ENCODE measurements at regions not wholly inside any gene's neighbourhood (a gene's known extent, or its start where the extent isn't known, plus 50 kb on each side); places are given as distances from the start of the nearest gene placed in this dataset.

GRCh38 chr12:107388263-107388662, 294.9 kb upstream of the CRY1 start:
- ChIA-PET CTCF (ENCODE audit: low intra/inter-chr PET ratio, low total read pairs) (no interaction called here), POLR2A (no interaction called here)
- 56% methylated on average over 1 of the region's 1 CpG for WGBS (ENCODE audit: low lambda C conversion rate)
- Histone ChIP-seq H3K4me1 (ENCODE audit: insufficient read depth, low read length) (peaks cover 21% of the 10 kb centered on the region), H3K4me2 (ENCODE audit: low read depth, low read length) (no peak overlapping the region), H3K27ac (ENCODE audit: extremely low read length, insufficient read depth, low read length) (no peak overlapping the region), H3K79me2 (ENCODE audit: insufficient read depth, low read length) (no peaks in the 10 kb centered on the region), H3K27me3 (ENCODE audit: control insufficient read depth in 1 of 2, insufficient read depth in 2 of 2, low read length in 2 of 2) (no peaks in the 10 kb centered on the region), H2AFZ (ENCODE audit: low read length) (no peak overlapping the region), H3K9me3 (ENCODE audit: low read length) (peaks cover 10% of the 10 kb centered on the region; the same call in 1 of the 2 replicates), H3K36me3 (replicated peaks in 1 of 2; ENCODE audit: control insufficient read depth in 1 of 2, insufficient read depth in 2 of 2, low read length in 2 of 2) (no peaks in the 10 kb centered on the region), H3K4me3 (replicated peaks in 1 of 3; ENCODE audit: insufficient read depth in 1 of 3, low read depth in 2 of 3, low read length in 3 of 3) (no peak overlapping the region), H4K20me1 (ENCODE audit: insufficient read depth, low read length) (no peaks in the 10 kb centered on the region), H3K9ac (ENCODE audit: insufficient read depth, low read depth, low read length) (no peak overlapping the region)
- no peak for ATAC-seq
- in situ Hi-C loops (cut with HindIII; ENCODE audit: extremely low pct_ligation_motif_present, low pct_unique_long_range_greater_than_20kb) (no loop called here), intact Hi-C loops (cut with micrococcal nuclease; ENCODE audit: unreplicated experiment) (no loop called here)
- no peak for DNase-seq (ENCODE audit: low spot score)
- no TSS peak for BruUV-seq (replicated peaks)
- no peak for FAIRE-seq
- no peak for TF ChIP-seq SRSF4 (IDR thresholded peaks at IDR 0.05; ENCODE audit: low read depth, low read length, poor library complexity, severe bottlenecking)
- no peak for TF ChIP-seq AGO2 (optimal IDR thresholded peaks at IDR 0.05; ENCODE audit: low read depth, low read length)
- TF ChIP-seq POLR2A (IDR thresholded peaks at IDR 0.05; ENCODE audit: insufficient read depth in 1 of 2, low read depth in 2 of 2, low read length in 2 of 2): no peak
- TF ChIP-seq HNRNPUL1 (IDR thresholded peaks at IDR 0.05; ENCODE audit: low read depth, low read length): no peak
- TF ChIP-seq CREM (IDR thresholded peaks at IDR 0.05): no peak
- TF ChIP-seq CREM (CRISPR knock-in tag; IDR thresholded peaks at IDR 0.05): no peak
- TF ChIP-seq TFDP1 (CRISPR knock-in tag; IDR thresholded peaks at IDR 0.05; ENCODE audit: borderline replicate concordance): no peak
- TF ChIP-seq ZNF530 (CRISPR knock-in tag; IDR thresholded peaks at IDR 0.05; ENCODE audit: low read depth): no peak
- TF ChIP-seq NRL (CRISPR knock-in tag; IDR thresholded peaks at IDR 0.05; ENCODE audit: borderline replicate concordance): no peak
- TF ChIP-seq GTF3A (CRISPR knock-in tag; conservative IDR thresholded peaks at IDR 0.05): no peak
- TF ChIP-seq MXD4 (CRISPR knock-in tag; IDR thresholded peaks at IDR 0.05): no peak
- TF ChIP-seq BRCA1 (CRISPR knock-in tag; IDR thresholded peaks at IDR 0.05): no peak
- no peak for TF ChIP-seq ZNF362 (CRISPR knock-in tag; IDR thresholded peaks at IDR 0.05; ENCODE audit: borderline replicate concordance)
- TF ChIP-seq NR2F6 (IDR thresholded peaks at IDR 0.05): no peak
- TF ChIP-seq NR2F6 (CRISPR knock-in tag; IDR thresholded peaks at IDR 0.05): no peak
- no peak for TF ChIP-seq NFRKB (IDR thresholded peaks at IDR 0.05)
- no peak for TF ChIP-seq GRHL1 (CRISPR knock-in tag; conservative IDR thresholded peaks at IDR 0.05)
- TF ChIP-seq ZNF503 (CRISPR knock-in tag; IDR thresholded peaks at IDR 0.05): no peak
- TF ChIP-seq DMAP1 (CRISPR knock-in tag; IDR thresholded peaks at IDR 0.05): no peak
- no peak for TF ChIP-seq ZNF280D (CRISPR knock-in tag; IDR thresholded peaks at IDR 0.05)
